ENCODE measurements at regions not wholly inside any gene's neighbourhood (a gene's known extent, or its start where the extent isn't known, plus 50 kb on each side); places are given as distances from the start of the nearest gene placed in this dataset.

GRCh38 chr11:24422376-24422775, 74.5 kb upstream of the LUZP2 start:
- WGBS, 2 donors = 22 to 37% methylated on average over 1 of the region's 1 CpG
- intact Hi-C loops (cut with DNase I) = no loop called here
- TF ChIP-seq POLR2A (IDR thresholded peaks at IDR 0.05) (no peak), CTCF (IDR thresholded peaks at IDR 0.05) (no peak)
- no peaks in the 10 kb centered on the region for H3K36me3 ChIP-seq
- H3K27ac ChIP-seq = no peak overlapping the region
- no peaks in the 10 kb centered on the region for H3K4me1 ChIP-seq
- no peaks in the 10 kb centered on the region for H3K27me3 ChIP-seq
- no peaks in the 10 kb centered on the region for H3K9me3 ChIP-seq
- DNase-seq = no peak
- no peak overlapping the region for H3K4me3 ChIP-seq

GRCh38 chr11:24437123-24437522, 59.7 kb upstream of the LUZP2 start:
- 79% methylated on average over 4 of the region's 4 CpGs for WGBS, 2 donors
- TF ChIP-seq POLR2A (IDR thresholded peaks at IDR 0.05) (no peak), CTCF (IDR thresholded peaks at IDR 0.05) (no peak)

More at GRCh38 chr11:24437123-24437522, 59.7 kb upstream of the LUZP2 start:
- Histone ChIP-seq H3K27me3 (no peaks in the 10 kb centered on the region), H3K27ac (no peak overlapping the region), H3K4me3 (no peak overlapping the region), H3K9me3 (no peaks in the 10 kb centered on the region), H3K4me1 (no peaks in the 10 kb centered on the region), H3K36me3 (no peaks in the 10 kb centered on the region)
- no peak for DNase-seq
- intact Hi-C loops (cut with DNase I) = no loop called here

Small RNA genes in the stretch of these regions (small RNA-seq; reads per million reads assigned to genes)
- 0 reads per million in 4 donors for gene AC100767.1
- gene MIR8054 = 0 reads per million in 4 donors
- 0 to 0.15 (median 0) reads per million in 4 donors for gene RNU6-783P

All from esophagus squamous epithelium (tissue), 5 donors.